HepG2 (cell line): ENCODE measurements at regions not wholly inside any gene's neighbourhood (a gene's known extent, or its start where the extent isn't known, plus 50 kb on each side); places are given as distances from the start of the nearest gene placed in this dataset.
"Not testable (repeated sequence)": the region's sequence is repeated elsewhere in the genome, so short reads cannot be mapped to it uniquely, and the experiment has no call there.

ENCODE experiments used
- HDAC1 ChIP-seq: sonication (generic); formaldehyde crosslinking; IDR thresholded peaks from 2 replicates; pipeline ENCODE4 v1.5.1; 2020; ENCODE audit warnings: mild to moderate bottlenecking, missing genetic modification reagents
- SMC3 ChIP-seq: IDR thresholded peaks from 2 replicates; pipeline ENCODE4 v1.6.1; 2011; ENCODE audit warnings: low read length, improper control_type of control experiment
- ZFP36L1 ChIP-seq: sonication (generic); formaldehyde crosslinking; IDR thresholded peaks from 2 replicates; pipeline ENCODE4 v1.8.0; 2022; ENCODE audit warnings: mild to moderate bottlenecking, missing genetic modification reagents, moderate library complexity

- not testable (repeated sequence) for TF ChIP-seq HDAC1 (CRISPR knock-in tag); ZFP36L1 (CRISPR knock-in tag); SMC3
Measured at GRCh38 chr6:4725136-4725760, 51.0 kb upstream of the CDYL start.
